ENCODE measurements at regions not wholly inside any gene's neighbourhood (a gene's known extent, or its start where the extent isn't known, plus 50 kb on each side); places are given as distances from the start of the nearest gene placed in this dataset.

- DNase-seq, result no peak
- H3K4me3 ChIP-seq, result no peak overlapping the region
- no peaks in the 10 kb centered on the region for H3K27me3 ChIP-seq
- H3K36me3 ChIP-seq, result no peaks in the 10 kb centered on the region
- no peak for TF ChIP-seq CTCF (IDR thresholded peaks at IDR 0.05)
- no peaks in the 10 kb centered on the region for H3K9me3 ChIP-seq
- intact Hi-C loops (cut with DNase I; ENCODE audit: low total_unique reads), result no loop called here
- H3K4me1 ChIP-seq, result no peaks in the 10 kb centered on the region
- H3K27ac ChIP-seq, result no peak overlapping the region
Observed at GRCh38 chr2:156175946-156176345, 156.6 kb downstream of the NR4A2 start.

GRCh38 chr2:156170929-156171328 lies 161.6 kb downstream of the NR4A2 start:
- Histone ChIP-seq H3K9me3 (no peaks in the 10 kb centered on the region), H3K27me3 (no peaks in the 10 kb centered on the region), H3K4me1 (no peaks in the 10 kb centered on the region), H3K27ac (no peak overlapping the region), H3K36me3 (no peaks in the 10 kb centered on the region), H3K4me3 (no peak overlapping the region)
- intact Hi-C loops (cut with DNase I; ENCODE audit: low total_unique reads), result no loop called here
- no peak for TF ChIP-seq CTCF (IDR thresholded peaks at IDR 0.05)
- no peak for TF ChIP-seq POLR2A (IDR thresholded peaks at IDR 0.05)
- no peak for DNase-seq

- DNase-seq, result no peak
- intact Hi-C loops (cut with DNase I; ENCODE audit: low total_unique reads), result no loop called here
- H3K4me1 ChIP-seq, result no peaks in the 10 kb centered on the region
- H3K4me3 ChIP-seq, result no peak overlapping the region
- no peaks in the 10 kb centered on the region for H3K36me3 ChIP-seq
- no peak overlapping the region for H3K27ac ChIP-seq
- H3K9me3 ChIP-seq, result no peaks in the 10 kb centered on the region
- no peak for TF ChIP-seq POLR2A (IDR thresholded peaks at IDR 0.05)
- no peak for TF ChIP-seq CTCF (IDR thresholded peaks at IDR 0.05)
- no peaks in the 10 kb centered on the region for H3K27me3 ChIP-seq
Observed at GRCh38 chr2:156165742-156166141, 166.8 kb downstream of the NR4A2 start.

GRCh38 chr2:156164091-156164720 lies 168.3 kb downstream of the NR4A2 start:
- no peak overlapping the region for H3K27ac ChIP-seq
- no peak overlapping the region for H3K4me3 ChIP-seq
- DNase-seq, result no peak
- H3K9me3 ChIP-seq, result no peaks in the 10 kb centered on the region
- TF ChIP-seq POLR2A (IDR thresholded peaks at IDR 0.05) (no peak), CTCF (IDR thresholded peaks at IDR 0.05) (no peak)
- intact Hi-C loops (cut with DNase I; ENCODE audit: low total_unique reads), result no loop called here
- H3K27me3 ChIP-seq, result no peaks in the 10 kb centered on the region
- H3K4me1 ChIP-seq, result no peaks in the 10 kb centered on the region
- no peaks in the 10 kb centered on the region for H3K36me3 ChIP-seq

GRCh38 chr2:156158808-156159207 lies 173.7 kb downstream of the NR4A2 start:
- intact Hi-C loops (cut with DNase I; ENCODE audit: low total_unique reads), result no loop called here
- H3K4me1 ChIP-seq, result no peaks in the 10 kb centered on the region
- H3K36me3 ChIP-seq, result no peaks in the 10 kb centered on the region
- no peak overlapping the region for H3K27ac ChIP-seq
- H3K9me3 ChIP-seq, result no peaks in the 10 kb centered on the region
- no peak overlapping the region for H3K4me3 ChIP-seq
- H3K27me3 ChIP-seq, result no peaks in the 10 kb centered on the region
- TF ChIP-seq POLR2A (IDR thresholded peaks at IDR 0.05), result no peak
- TF ChIP-seq CTCF (IDR thresholded peaks at IDR 0.05), result no peak
- DNase-seq, result no peak
